Right lung (tissue), 2 donors: ENCODE measurements at regions not wholly inside any gene's neighbourhood (a gene's known extent, or its start where the extent isn't known, plus 50 kb on each side); places are given as distances from the start of the nearest gene placed in this dataset.
"Not testable (repeated sequence)": the region's sequence is repeated elsewhere in the genome, so short reads cannot be mapped to it uniquely, and the experiment has no call there.

ENCODE experiments used
- DNase-seq, 2 donors: peaks; one replicate each; pipeline ENCODE4 v3.0.0-alpha.2; 2013

GRCh38 chr6:28838634-28839442 lies 84.9 kb downstream of the TRIM27 start:
- DNase-seq = peak; percentile 76 to 77

GRCh38 chr6:28839443-28840120 lies 84.2 kb downstream of the TRIM27 start:
- no peak for DNase-seq

GRCh38 chr6:28841290-28841689 lies 82.5 kb downstream of the TRIM27 start:
- no peak for DNase-seq

DNA sequence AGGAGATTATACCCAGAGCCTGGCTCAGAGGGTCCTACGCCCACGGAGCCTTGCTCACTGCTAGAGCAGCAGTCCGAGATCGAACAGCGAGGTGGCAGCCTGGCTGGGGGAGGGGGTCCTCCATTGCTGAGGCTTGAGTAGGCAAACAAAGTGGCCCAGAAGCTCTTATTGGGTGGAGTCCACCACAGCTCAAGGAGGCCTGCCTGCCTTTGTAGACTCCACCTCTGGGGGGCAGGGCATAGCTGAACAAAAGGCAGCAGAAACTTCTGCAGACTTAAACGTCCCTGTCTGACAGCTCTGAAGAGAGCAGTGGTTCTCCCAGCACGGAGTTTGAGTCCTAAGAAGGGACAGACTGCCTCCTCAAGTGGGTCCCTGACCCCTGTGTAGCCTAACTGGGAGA lies 75.0 kb downstream of the TRIM27 start:
- DNase-seq = not testable (repeated sequence)
